Naive thymus-derived CD4-positive, alpha-beta T cell (primary cell): ENCODE measurements at regions not wholly inside any gene's neighbourhood (a gene's known extent, or its start where the extent isn't known, plus 50 kb on each side); places are given as distances from the start of the nearest gene placed in this dataset.
A peak's percentile ranks its signal among the peaks of the same experiment; 100 is the strongest.

Experiments used
- ATAC-seq: fragments of 150-1000 bp; cut with Tn5 transposase; 2 replicates; pipeline ENCODE4 v1.10.0; 2021; ENCODE audit warnings: mild to moderate bottlenecking, moderate library complexity
- CTCF ChIA-PET: fragments of 350-600 bp; sonication (Branson Sonifier 250); formaldehyde crosslinking; loops from one replicate; lab custom pipeline; 2021; ENCODE audit warnings: antibody characterized with exemption; lab: Charles Lee
- POLR2A ChIA-PET: fragments of 350-600 bp; sonication (Branson Sonifier 250); formaldehyde crosslinking; loops from one replicate; lab custom pipeline; 2021; ENCODE audit warnings: antibody characterized with exemption, inconsistent platforms; lab: Charles Lee
- DNase-seq, 9 donors: peaks; one replicate each; pipeline versions ENCODE4 v3.0.0 to v3.0.0-alpha.2; 2020 to 2022; ENCODE audit warnings: mixed read lengths in 1 of 9
- H3K27ac ChIP-seq: one replicate; pipeline ENCODE4 v1.7.0; 2013; ENCODE audit warnings: mild to moderate bottlenecking, low read depth, low read length, moderate library complexity
- H3K27me3 ChIP-seq, 2 donors: one replicate each; pipeline ENCODE4 v1.7.0; 2013; ENCODE audit warnings: low read length in 2 of 2, mild to moderate bottlenecking in 2 of 2, moderate library complexity in 2 of 2; ENCODE audit not compliant: control insufficient read depth in 2 of 2, insufficient read depth in 2 of 2
- H3K36me3 ChIP-seq, 3 experiments: 1 replicate in 2 of 3; 2 replicates in 1 of 3; pipeline ENCODE4 v1.7.0; 2013; ENCODE audit warnings: low read length in 3 of 3, mild to moderate bottlenecking in 3 of 3, moderate library complexity in 1 of 3; ENCODE audit not compliant: insufficient read depth in 3 of 3, control insufficient read depth in 2 of 3
- H3K4me1 ChIP-seq, 2 donors: one replicate each; pipeline ENCODE4 v1.7.0; 2013; ENCODE audit warnings: low read length in 2 of 2, mild to moderate bottlenecking in 2 of 2, moderate library complexity in 1 of 2; ENCODE audit not compliant: control insufficient read depth in 2 of 2, insufficient read depth in 2 of 2
- H3K4me3 ChIP-seq: 2 replicates; pipeline ENCODE4 v1.7.0; 2013; ENCODE audit warnings: mild to moderate bottlenecking, low read length
- H3K9me3 ChIP-seq, 3 experiments: 1 replicate in 2 of 3; 2 replicates in 1 of 3; pipeline ENCODE4 v1.7.0; 2013; ENCODE audit warnings: low read length in 3 of 3; ENCODE audit not compliant: control insufficient read depth in 2 of 3
- H3K27ac Mint-ChIP-seq, 9 donors: one replicate each; pipeline ENCODE4 v1.8.0; 2020 to 2022; ENCODE audit warnings: mixed read lengths in 9 of 9, mild to moderate bottlenecking in 8 of 9, moderate library complexity in 5 of 9, inconsistent platforms in 2 of 9
- H3K27me3 Mint-ChIP-seq, 5 donors: one replicate each; pipeline ENCODE4 v1.8.0; 2021 to 2022; ENCODE audit warnings: mixed read lengths in 5 of 5, mild to moderate bottlenecking in 1 of 5
- H3K36me3 Mint-ChIP-seq, 5 donors: one replicate each; pipeline ENCODE4 v1.8.0; 2020 to 2022; ENCODE audit warnings: mixed read lengths in 5 of 5, mild to moderate bottlenecking in 3 of 5, inconsistent platforms in 1 of 5
- H3K4me1 Mint-ChIP-seq, 7 donors: one replicate each; pipeline ENCODE4 v1.8.0; 2020 to 2022; ENCODE audit warnings: mixed read lengths in 7 of 7, mild to moderate bottlenecking in 3 of 7, inconsistent platforms in 1 of 7
- H3K4me3 Mint-ChIP-seq, 10 donors: one replicate each; pipeline ENCODE4 v1.8.0; 2020 to 2022; ENCODE audit warnings: mild to moderate bottlenecking in 10 of 10, mixed read lengths in 10 of 10, moderate library complexity in 6 of 10, inconsistent platforms in 2 of 10
- H3K9me3 Mint-ChIP-seq, 11 donors: one replicate each; pipeline ENCODE4 v1.8.0; 2020 to 2022; ENCODE audit warnings: mixed read lengths in 11 of 11, mild to moderate bottlenecking in 4 of 11, inconsistent platforms in 1 of 11, moderate library complexity in 1 of 11
- intact Hi-C, 2 donors: fragments of 100-400 bp; cut with micrococcal nuclease; formaldehyde crosslinking; loops; one replicate each; pipeline ENCODE4 v1.15.1; 2023

- no peak overlapping the region for H3K4me3 ChIP-seq
- intact Hi-C loops = no loop called here
Observed at GRCh38 chr5:158470764-158471534, 612.0 kb upstream of the CLINT1 start.

DNA sequence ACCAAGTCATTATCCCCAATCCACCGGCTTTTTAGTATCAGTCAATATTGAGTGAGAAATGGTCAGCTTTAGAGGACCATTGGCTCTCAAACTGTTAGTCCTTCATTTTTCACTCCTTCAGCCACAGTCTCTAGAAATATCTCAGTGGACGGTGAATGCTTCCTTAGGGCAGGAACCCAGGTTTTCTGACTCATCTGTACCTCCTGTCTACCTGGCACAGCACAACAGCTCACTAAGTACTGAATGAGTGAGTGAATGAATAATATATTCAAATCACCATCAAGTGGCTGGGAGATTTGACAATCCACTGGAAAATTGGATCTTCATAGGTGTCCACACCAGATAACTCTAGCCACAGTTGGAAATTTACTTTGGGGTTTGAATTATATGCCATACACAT lies 609.5 kb upstream of the CLINT1 start:
- no peak overlapping the region for H3K27ac ChIP-seq
- Mint-ChIP-seq H3K27me3 (no peaks in the 10 kb centered on the region), H3K4me3 (no peak overlapping the region), H3K27ac (no peak overlapping the region), H3K9me3 (peaks cover 0 to 3% (median 0%) of the 10 kb centered on the region in 11 donors), H3K36me3 (no peaks in the 10 kb centered on the region), H3K4me1 (peaks cover 0 to 10% (median 3%) of the 10 kb centered on the region in 7 donors)
- CTCF ChIA-PET = no interaction called here
- H3K36me3 ChIP-seq = no peaks in the 10 kb centered on the region
- DNase-seq (no peak), ATAC-seq (no peak)
- no peak overlapping the region for H3K4me3 ChIP-seq
- no peaks in the 10 kb centered on the region for H3K27me3 ChIP-seq
- H3K9me3 ChIP-seq = no peaks in the 10 kb centered on the region
- H3K4me1 ChIP-seq = no peaks in the 10 kb centered on the region
- intact Hi-C loops = no loop called here
- POLR2A ChIA-PET = no interaction called here

More at GRCh38 chr5:158470764-158471534, 612.0 kb upstream of the CLINT1 start:
- H3K27ac Mint-ChIP-seq = peak overlapping the region in 1 of 9 donors; percentile 4
- CTCF ChIA-PET = no interaction called here
- Histone ChIP-seq H3K27ac (no peak overlapping the region), H3K9me3 (no peaks in the 10 kb centered on the region), H3K36me3 (no peaks in the 10 kb centered on the region), H3K4me1 (no peaks in the 10 kb centered on the region), H3K27me3 (no peaks in the 10 kb centered on the region)
- no peak for DNase-seq
- H3K27me3 Mint-ChIP-seq = peaks cover 0 to 4% (median 0%) of the 10 kb centered on the region in 5 donors
- no peak overlapping the region for H3K4me3 Mint-ChIP-seq
- ATAC-seq = no peak
- peaks cover 0 to 4% (median 0%) of the 10 kb centered on the region in 7 donors for H3K4me1 Mint-ChIP-seq
- POLR2A ChIA-PET = no interaction called here
- H3K9me3 Mint-ChIP-seq = peaks cover 0 to 5% (median 0%) of the 10 kb centered on the region in 11 donors
- no peaks in the 10 kb centered on the region for H3K36me3 Mint-ChIP-seq

GRCh38 chr5:158466191-158466590 lies 607.2 kb upstream of the CLINT1 start:
- Mint-ChIP-seq H3K4me3 (no peak overlapping the region), H3K36me3 (no peaks in the 10 kb centered on the region), H3K4me1 (peaks cover 0 to 10% (median 3%) of the 10 kb centered on the region in 7 donors), H3K9me3 (peaks cover 0 to 3% (median 0%) of the 10 kb centered on the region in 11 donors), H3K27me3 (no peaks in the 10 kb centered on the region), H3K27ac (peak overlapping the region in 1 of 9 donors; percentile 2)
- POLR2A ChIA-PET = no interaction called here
- Histone ChIP-seq H3K9me3 (no peaks in the 10 kb centered on the region), H3K36me3 (no peaks in the 10 kb centered on the region), H3K4me3 (no peak overlapping the region), H3K27ac (no peak overlapping the region), H3K4me1 (no peaks in the 10 kb centered on the region), H3K27me3 (no peaks in the 10 kb centered on the region)
- ATAC-seq (peak; percentile 54), DNase-seq (no peak)
- CTCF ChIA-PET = no interaction called here
- intact Hi-C loops = no loop called here

GRCh38 chr5:158465086-158465972 lies 606.4 kb upstream of the CLINT1 start:
- Mint-ChIP-seq H3K27ac (no peak overlapping the region), H3K36me3 (no peaks in the 10 kb centered on the region), H3K4me3 (no peak overlapping the region), H3K9me3 (peaks cover 0 to 3% (median 0%) of the 10 kb centered on the region in 11 donors), H3K27me3 (no peaks in the 10 kb centered on the region), H3K4me1 (peaks cover 0 to 10% (median 3%) of the 10 kb centered on the region in 7 donors)
- POLR2A ChIA-PET = no interaction called here
- Histone ChIP-seq H3K9me3 (no peaks in the 10 kb centered on the region), H3K4me3 (no peak overlapping the region), H3K36me3 (no peaks in the 10 kb centered on the region), H3K27me3 (no peaks in the 10 kb centered on the region), H3K27ac (no peak overlapping the region), H3K4me1 (no peaks in the 10 kb centered on the region)
- CTCF ChIA-PET = no interaction called here
- no peak for DNase-seq
- intact Hi-C loops = no loop called here
- no peak for ATAC-seq

- Histone ChIP-seq H3K27ac (no peak overlapping the region), H3K4me1 (no peaks in the 10 kb centered on the region), H3K36me3 (no peaks in the 10 kb centered on the region), H3K27me3 (no peaks in the 10 kb centered on the region), H3K9me3 (no peaks in the 10 kb centered on the region), H3K4me3 (no peak overlapping the region)
- peaks cover 0 to 3% (median 0%) of the 10 kb centered on the region in 11 donors for H3K9me3 Mint-ChIP-seq
- ChIA-PET POLR2A (no interaction called here), CTCF (no interaction called here)
- no peaks in the 10 kb centered on the region for H3K27me3 Mint-ChIP-seq
- H3K36me3 Mint-ChIP-seq = no peaks in the 10 kb centered on the region
- DNase-seq (no peak), ATAC-seq (no peak)
- intact Hi-C loops = no loop called here
- no peak overlapping the region for H3K27ac Mint-ChIP-seq
- H3K4me1 Mint-ChIP-seq = peaks cover 0 to 10% (median 3%) of the 10 kb centered on the region in 7 donors
- H3K4me3 Mint-ChIP-seq = no peak overlapping the region
Observed at GRCh38 chr5:158464383-158464782, 605.4 kb upstream of the CLINT1 start.

- Mint-ChIP-seq H3K36me3 (no peaks in the 10 kb centered on the region), H3K4me3 (no peak overlapping the region), H3K4me1 (peaks cover 0 to 10% (median 3%) of the 10 kb centered on the region in 7 donors), H3K27ac (no peak overlapping the region), H3K27me3 (no peaks in the 10 kb centered on the region), H3K9me3 (peaks cover 0 to 3% (median 0%) of the 10 kb centered on the region in 11 donors)
- ChIA-PET CTCF (no interaction called here), POLR2A (no interaction called here)
- H3K4me1 ChIP-seq = no peaks in the 10 kb centered on the region
- ATAC-seq = no peak
- no peak overlapping the region for H3K4me3 ChIP-seq
- H3K36me3 ChIP-seq = no peaks in the 10 kb centered on the region
- DNase-seq = no peak
- H3K27me3 ChIP-seq = no peaks in the 10 kb centered on the region
- H3K9me3 ChIP-seq = no peaks in the 10 kb centered on the region
- intact Hi-C loops = no loop called here
- no peak overlapping the region for H3K27ac ChIP-seq
Observed at GRCh38 chr5:158463938-158464337, 605.0 kb upstream of the CLINT1 start.
